Fibroblast of lung (primary cell): ENCODE measurements at regions not wholly inside any gene's neighbourhood (a gene's known extent, or its start where the extent isn't known, plus 50 kb on each side); places are given as distances from the start of the nearest gene placed in this dataset.

Experiments used
- EZH2 ChIP-seq: IDR thresholded peaks from 2 replicates; pipeline ENCODE4 v1.5.1; 2012; ENCODE audit warnings: low read length, control low read depth, mild to moderate bottlenecking; ENCODE audit errors: missing control alignments
- TF ChIP-seq, protein P1 (sequence below), 2 donors: IDR thresholded peaks in 1 of 2; conservative IDR thresholded peaks in 1 of 2; 1 replicate in 1 of 2; 2 replicates in 1 of 2; pipeline ENCODE4 v1.5.1; 2011 to 2012; ENCODE audit warnings: low read length in 2 of 2, control low read depth in 1 of 2, inconsistent platforms in 1 of 2, low read depth in 1 of 2, mild to moderate bottlenecking in 1 of 2

DNA sequence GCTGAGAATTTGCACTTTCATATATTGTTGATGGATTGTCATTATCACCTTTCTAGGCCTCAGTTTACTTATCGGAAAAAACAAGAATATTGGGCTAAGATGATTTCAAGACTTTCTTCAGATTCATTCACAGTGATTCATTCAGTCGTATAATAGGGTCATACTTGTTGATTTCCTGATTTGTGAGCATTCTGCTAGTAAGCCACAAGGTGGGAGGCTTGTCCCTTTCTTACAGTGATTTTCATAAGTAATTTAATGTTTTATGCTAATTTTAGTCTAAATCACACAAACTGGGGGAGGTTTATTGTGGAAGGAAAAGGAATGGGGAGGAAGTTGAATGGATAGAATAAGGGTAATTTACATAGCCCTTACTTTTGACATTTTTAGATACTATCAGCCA, 126.8 kb upstream of the GOLGA6L4 start:
- TF ChIP-seq, protein P1, sequence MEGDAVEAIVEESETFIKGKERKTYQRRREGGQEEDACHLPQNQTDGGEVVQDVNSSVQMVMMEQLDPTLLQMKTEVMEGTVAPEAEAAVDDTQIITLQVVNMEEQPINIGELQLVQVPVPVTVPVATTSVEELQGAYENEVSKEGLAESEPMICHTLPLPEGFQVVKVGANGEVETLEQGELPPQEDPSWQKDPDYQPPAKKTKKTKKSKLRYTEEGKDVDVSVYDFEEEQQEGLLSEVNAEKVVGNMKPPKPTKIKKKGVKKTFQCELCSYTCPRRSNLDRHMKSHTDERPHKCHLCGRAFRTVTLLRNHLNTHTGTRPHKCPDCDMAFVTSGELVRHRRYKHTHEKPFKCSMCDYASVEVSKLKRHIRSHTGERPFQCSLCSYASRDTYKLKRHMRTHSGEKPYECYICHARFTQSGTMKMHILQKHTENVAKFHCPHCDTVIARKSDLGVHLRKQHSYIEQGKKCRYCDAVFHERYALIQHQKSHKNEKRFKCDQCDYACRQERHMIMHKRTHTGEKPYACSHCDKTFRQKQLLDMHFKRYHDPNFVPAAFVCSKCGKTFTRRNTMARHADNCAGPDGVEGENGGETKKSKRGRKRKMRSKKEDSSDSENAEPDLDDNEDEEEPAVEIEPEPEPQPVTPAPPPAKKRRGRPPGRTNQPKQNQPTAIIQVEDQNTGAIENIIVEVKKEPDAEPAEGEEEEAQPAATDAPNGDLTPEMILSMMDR (conservative IDR thresholded peaks at IDR 0.05 in 1 of 2, IDR thresholded peaks at IDR 0.05 in 1 of 2; ENCODE audit: low read depth in 1 of 2, low read length in 2 of 2): peak in 1 of 2 donors; percentile 31
- no peak for TF ChIP-seq EZH2
